ENCODE measurements at regions not wholly inside any gene's neighbourhood (a gene's known extent, or its start where the extent isn't known, plus 50 kb on each side); places are given as distances from the start of the nearest gene placed in this dataset.

- DNase-seq (ENCODE audit: low read depth in 1 of 2, low spot score in 1 of 2): no peak
Measured at GRCh38 chr6:90435207-90435899, 138.7 kb upstream of the BACH2 start.

GRCh38 chr6:90434094-90434493, 137.5 kb upstream of the BACH2 start:
- DNase-seq (ENCODE audit: low read depth in 1 of 2, low spot score in 1 of 2): no peak

GRCh38 chr6:90432937-90433336, 136.3 kb upstream of the BACH2 start:
- DNase-seq (ENCODE audit: low read depth in 1 of 2, low spot score in 1 of 2): no peak

- DNase-seq (ENCODE audit: low read depth in 1 of 2, low spot score in 1 of 2): no peak
Measured at GRCh38 chr6:90432041-90432775, 135.6 kb upstream of the BACH2 start.

- DNase-seq (ENCODE audit: low read depth in 1 of 2, low spot score in 1 of 2): no peak
Measured at GRCh38 chr6:90431576-90431975, 134.9 kb upstream of the BACH2 start.

GRCh38 chr6:90429713-90430112, 133.1 kb upstream of the BACH2 start:
- no peak for DNase-seq (ENCODE audit: low read depth in 1 of 2, low spot score in 1 of 2)

- no peak for DNase-seq (ENCODE audit: low read depth in 1 of 2, low spot score in 1 of 2)
Measured at GRCh38 chr6:90428514-90428913, 131.9 kb upstream of the BACH2 start.

GRCh38 chr6:90425161-90425641, 128.6 kb upstream of the BACH2 start:
- DNase-seq (ENCODE audit: low read depth in 1 of 2, low spot score in 1 of 2): no peak

GRCh38 chr6:90424580-90424979, 127.9 kb upstream of the BACH2 start:
- DNase-seq (ENCODE audit: low read depth in 1 of 2, low spot score in 1 of 2): no peak

- no peak for DNase-seq (ENCODE audit: low read depth in 1 of 2, low spot score in 1 of 2)
Measured at GRCh38 chr6:90421666-90422065, 125.0 kb upstream of the BACH2 start.

- DNase-seq (ENCODE audit: low read depth in 1 of 2, low spot score in 1 of 2): no peak
Measured at GRCh38 chr6:90420500-90420899, 123.9 kb upstream of the BACH2 start.

- no peak for DNase-seq (ENCODE audit: low read depth in 1 of 2, low spot score in 1 of 2)
Measured at GRCh38 chr6:90417385-90417784, 120.7 kb upstream of the BACH2 start.

GRCh38 chr6:90416322-90416721, 119.7 kb upstream of the BACH2 start:
- DNase-seq (ENCODE audit: low read depth in 1 of 2, low spot score in 1 of 2): no peak

- DNase-seq (ENCODE audit: low read depth in 1 of 2, low spot score in 1 of 2): no peak
Measured at GRCh38 chr6:90415178-90415577, 118.5 kb upstream of the BACH2 start.

GRCh38 chr6:90414352-90414751, 117.7 kb upstream of the BACH2 start:
- DNase-seq (ENCODE audit: low read depth in 1 of 2, low spot score in 1 of 2): no peak

- peak; percentile 53 for DNase-seq (ENCODE audit: low read depth in 1 of 2, low spot score in 1 of 2)
Measured at GRCh38 chr6:90413867-90414266, 117.2 kb upstream of the BACH2 start.

- DNase-seq (ENCODE audit: low read depth in 1 of 2, low spot score in 1 of 2): no peak
Measured at GRCh38 chr6:90413396-90413795, 116.8 kb upstream of the BACH2 start.

GRCh38 chr6:90412538-90413369, 116.1 kb upstream of the BACH2 start:
- no peak for DNase-seq (ENCODE audit: low read depth in 1 of 2, low spot score in 1 of 2)

- DNase-seq (ENCODE audit: low read depth in 1 of 2, low spot score in 1 of 2): peak in 1 of 2 donors; percentile 30
Measured at GRCh38 chr6:90411292-90411781, 114.7 kb upstream of the BACH2 start.

GRCh38 chr6:90409700-90410099, 113.1 kb upstream of the BACH2 start:
- DNase-seq (ENCODE audit: low read depth in 1 of 2, low spot score in 1 of 2): no peak

- DNase-seq (ENCODE audit: low read depth in 1 of 2, low spot score in 1 of 2): no peak
Measured at GRCh38 chr6:90406957-90407356, 110.3 kb upstream of the BACH2 start.
